ENCODE measurements at regions not wholly inside any gene's neighbourhood (a gene's known extent, or its start where the extent isn't known, plus 50 kb on each side); places are given as distances from the start of the nearest gene placed in this dataset.

DNA sequence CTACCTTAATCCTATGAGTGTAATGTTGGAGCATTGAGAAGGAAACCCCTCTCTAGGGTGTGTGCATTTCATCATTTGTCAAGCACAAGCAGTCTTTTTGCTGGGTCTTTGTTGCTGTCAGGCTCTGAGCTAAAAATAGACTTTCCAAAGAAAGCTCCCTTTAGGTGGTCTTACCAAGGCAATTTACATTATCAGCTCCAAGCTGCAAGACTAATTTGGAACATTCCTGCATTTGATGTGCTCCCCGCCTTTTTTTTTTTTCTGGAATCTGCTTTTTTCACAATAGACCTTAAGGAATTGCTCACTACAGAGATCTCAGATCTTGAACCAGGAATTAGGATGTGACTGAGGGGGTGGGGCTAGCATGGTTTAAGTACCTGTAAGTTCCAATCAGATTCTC is 60.6 kb upstream of the STAC start:
- DNase-seq = no peak
- no peaks in the 10 kb centered on the region for H3K79me2 ChIP-seq (ENCODE audit: insufficient read depth)
- ChIA-PET POLR2A (no interaction called here), CTCF (interaction anchor here (1.2 kb wide), 1 partner anchor 13 kb away, joined by 3 read pairs; no protein-coding TSS in a partner anchor)
- no peaks in the 10 kb centered on the region for H3F3A ChIP-seq (replicated peaks; ENCODE audit: insufficient read depth)
- H3K36me3 ChIP-seq (replicated peaks in 1 of 2; ENCODE audit: control insufficient read depth in 1 of 2, insufficient read depth in 2 of 2, low read length in 1 of 2) = no peaks in the 10 kb centered on the region
- 79% methylated on average over 1 of the region's 1 CpG for WGBS (ENCODE audit: low lambda C conversion rate)
- no peaks in the 10 kb centered on the region for H3K4me1 ChIP-seq (ENCODE audit: control insufficient read depth in 1 of 2, insufficient read depth in 2 of 2, low read depth in 1 of 2, low read length in 1 of 2)
- H3K4me2 ChIP-seq = no peak overlapping the region
- H3K27ac ChIP-seq (ENCODE audit: low read depth in 2 of 2, low read length in 1 of 2) = no peak overlapping the region
- no peak overlapping the region for H3K4me3 ChIP-seq (ENCODE audit: low read depth in 2 of 2, low read length in 1 of 2)
- no peak overlapping the region for H2AFZ ChIP-seq (ENCODE audit: low read depth)
- H4K20me1 ChIP-seq (ENCODE audit: insufficient read depth) = no peaks in the 10 kb centered on the region
- H3K9me2 ChIP-seq = no peaks in the 10 kb centered on the region
- no peak overlapping the region for H3K9ac ChIP-seq
- 0 out of 2 replicates have a peak, but pooled peaks cover 5% of the 10 kb centered on the region for H3K9me3 ChIP-seq
- TF ChIP-seq NRF1 (IDR thresholded peaks at IDR 0.05; ENCODE audit: low read depth, low read length) (no peak), CTCF (IDR thresholded peaks at IDR 0.05) (no peak), RAD21 (IDR thresholded peaks at IDR 0.05; ENCODE audit: low read length) (no peak), MXI1 (IDR thresholded peaks at IDR 0.05; ENCODE audit: low read depth, low read length) (no peak), YY1 (IDR thresholded peaks at IDR 0.05; ENCODE audit: low read depth) (no peak), GABPA (IDR thresholded peaks at IDR 0.05; ENCODE audit: low read depth) (no peak), PBX3 (IDR thresholded peaks at IDR 0.05) (no peak), GATA2 (CRISPR knock-in tag; IDR thresholded peaks at IDR 0.05) (no peak)
- TF ChIP-seq, protein P1, sequence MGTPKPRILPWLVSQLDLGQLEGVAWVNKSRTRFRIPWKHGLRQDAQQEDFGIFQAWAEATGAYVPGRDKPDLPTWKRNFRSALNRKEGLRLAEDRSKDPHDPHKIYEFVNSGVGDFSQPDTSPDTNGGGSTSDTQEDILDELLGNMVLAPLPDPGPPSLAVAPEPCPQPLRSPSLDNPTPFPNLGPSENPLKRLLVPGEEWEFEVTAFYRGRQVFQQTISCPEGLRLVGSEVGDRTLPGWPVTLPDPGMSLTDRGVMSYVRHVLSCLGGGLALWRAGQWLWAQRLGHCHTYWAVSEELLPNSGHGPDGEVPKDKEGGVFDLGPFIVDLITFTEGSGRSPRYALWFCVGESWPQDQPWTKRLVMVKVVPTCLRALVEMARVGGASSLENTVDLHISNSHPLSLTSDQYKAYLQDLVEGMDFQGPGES (IDR thresholded peaks at IDR 0.05; ENCODE audit: low read depth, low read length) = no peak
- H3K27me3 ChIP-seq (ENCODE audit: insufficient read depth) = no peaks in the 10 kb centered on the region
